HUDEP-2 (cell line): ENCODE measurements at regions not wholly inside any gene's neighbourhood (a gene's known extent, or its start where the extent isn't known, plus 50 kb on each side); places are given as distances from the start of the nearest gene placed in this dataset.

Experiments
- DNase-seq, 76 experiments: peaks; one replicate each; lab custom pipeline; 2025; ENCODE audit not compliant: unreplicated experiment in 76 of 76; lab: John Stamatoyannopoulos, UW

DNA sequence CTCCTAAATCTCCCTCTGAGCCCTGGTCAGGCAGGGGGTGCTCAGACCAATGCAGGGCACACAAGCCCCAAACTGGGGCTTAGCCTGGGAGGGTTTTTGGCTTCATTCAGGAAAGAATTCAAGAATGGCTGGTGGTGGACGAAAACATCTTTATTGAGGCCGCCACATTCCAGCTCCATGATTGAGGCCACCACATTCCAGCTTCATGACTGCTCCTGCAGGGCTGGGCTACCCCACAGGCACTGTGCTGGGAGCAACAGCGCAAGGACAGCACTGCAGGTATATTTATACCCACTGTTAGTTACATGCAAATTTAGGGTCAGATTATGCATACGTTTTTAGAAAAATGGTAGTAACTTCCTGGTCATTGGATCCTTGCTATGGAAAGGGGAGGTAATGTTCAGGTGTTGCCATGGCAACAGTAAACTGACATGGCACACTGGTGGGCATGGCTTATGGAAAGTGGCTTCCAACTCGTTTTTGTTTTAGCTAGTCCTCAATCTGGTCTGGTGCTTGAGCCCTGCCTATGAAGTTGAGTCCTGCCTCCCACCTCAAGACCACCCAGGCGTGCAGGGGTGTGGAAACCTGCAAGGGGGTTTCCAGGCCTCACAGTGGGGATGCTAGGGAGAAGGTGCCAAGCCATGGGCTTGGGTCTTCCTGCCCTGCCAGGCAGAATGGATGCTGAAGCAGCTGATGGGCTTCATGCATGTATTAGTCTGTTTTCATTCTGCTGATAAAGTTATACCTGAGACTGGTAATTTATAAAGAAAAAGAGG, 348.7 kb upstream of the AJAP1 start:
- DNase-seq = no peak

DNA sequence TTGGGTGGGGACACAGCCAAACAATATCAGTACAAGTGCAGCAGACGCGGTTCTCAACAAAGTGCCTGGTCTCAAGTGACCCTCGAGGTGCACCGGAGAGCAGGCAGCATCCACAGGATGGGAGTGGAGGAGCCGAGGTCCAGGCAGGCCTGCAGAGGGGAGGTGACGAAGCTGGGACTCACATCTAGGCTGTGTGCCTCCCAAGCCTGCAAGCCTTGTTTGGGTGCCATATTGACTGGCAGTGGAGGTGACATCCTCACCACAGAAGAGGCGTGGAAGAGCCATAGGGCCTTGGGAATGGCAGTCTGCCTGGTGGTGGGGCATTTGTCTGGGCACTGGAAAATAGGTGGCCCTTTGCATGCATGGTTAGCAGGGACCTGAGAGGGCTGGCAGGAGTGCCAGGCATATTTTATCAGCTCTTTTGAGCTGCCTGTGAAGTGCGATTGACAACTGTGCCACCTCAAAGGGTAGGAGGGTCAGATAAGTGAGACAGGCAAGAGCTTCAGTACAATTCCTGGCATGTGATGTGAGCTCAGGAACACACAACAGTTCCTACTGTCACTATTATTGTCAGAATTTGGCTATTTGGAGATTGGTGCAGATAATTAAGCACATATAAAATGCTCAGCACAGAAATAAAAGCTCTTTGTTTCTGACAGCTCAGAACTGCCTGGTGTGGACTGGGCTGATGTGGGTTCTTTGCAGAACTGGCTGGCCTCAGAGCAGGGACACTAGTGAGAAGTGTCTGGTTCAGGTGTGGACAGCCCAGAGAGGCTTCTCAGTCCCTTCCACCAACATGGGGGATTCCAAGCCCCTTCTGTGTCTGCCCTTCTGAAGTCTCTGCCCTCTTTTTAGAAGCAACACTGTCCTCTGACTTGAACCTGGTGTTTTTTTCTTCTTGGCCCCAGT, 347.6 kb upstream of the AJAP1 start:
- DNase-seq = no peak

GRCh38 chr1:4307468-4307845, 347.0 kb upstream of the AJAP1 start:
- no peak for DNase-seq

- DNase-seq = no peak
These were observed 346.4 kb upstream of the AJAP1 start for GRCh38 chr1:4307911-4308545.

GRCh38 chr1:4308806-4309205, 345.6 kb upstream of the AJAP1 start:
- no peak for DNase-seq

GRCh38 chr1:4309676-4310320, 344.6 kb upstream of the AJAP1 start:
- no peak for DNase-seq

- DNase-seq = no peak
These were observed 343.9 kb upstream of the AJAP1 start for GRCh38 chr1:4310396-4310923.

DNA sequence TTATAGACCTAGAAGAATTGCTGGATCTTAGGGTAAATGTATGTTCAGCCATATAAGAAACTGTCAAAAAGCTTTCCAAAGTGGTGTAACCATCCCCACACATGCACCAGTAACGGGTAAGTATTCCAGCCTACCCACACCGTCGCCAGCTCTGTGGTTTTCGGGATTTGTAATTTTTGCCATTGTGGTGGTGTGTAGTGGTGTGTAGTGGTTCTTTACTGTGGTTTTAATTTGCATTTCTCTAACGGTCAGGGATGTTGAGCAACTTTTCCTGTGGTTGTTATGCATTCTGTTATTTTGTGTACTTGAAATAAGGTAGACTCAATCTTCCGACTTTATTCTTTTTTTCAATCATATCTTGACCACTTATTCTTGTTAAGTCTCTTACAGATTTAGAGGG, 342.4 kb upstream of the AJAP1 start:
- DNase-seq = no peak

DNA sequence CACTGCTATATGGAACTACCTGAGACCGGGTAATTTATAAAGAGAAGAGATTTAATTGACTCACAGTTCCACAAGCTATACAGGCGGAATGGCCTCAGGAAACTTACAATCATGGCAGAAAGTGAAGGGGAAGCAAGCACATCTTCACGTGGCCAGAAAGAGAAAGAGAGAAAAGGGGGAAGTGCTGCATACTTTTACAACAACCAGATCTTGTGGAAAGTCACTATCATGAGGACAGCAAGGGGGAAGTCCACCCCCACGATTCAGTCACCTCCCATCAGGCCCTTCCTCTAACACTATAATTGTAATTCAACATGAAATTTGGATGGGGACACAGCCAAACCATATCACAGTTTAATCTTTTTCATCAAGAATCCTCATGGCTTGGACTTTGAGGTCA, 339.2 kb upstream of the AJAP1 start:
- DNase-seq = no peak

GRCh38 chr1:4317207-4317606, 337.2 kb upstream of the AJAP1 start:
- DNase-seq = peak in 1 of 76 experiments; percentile 1

GRCh38 chr1:4318720-4319119, 335.7 kb upstream of the AJAP1 start:
- DNase-seq = no peak

GRCh38 chr1:4319496-4319895, 334.9 kb upstream of the AJAP1 start:
- DNase-seq = no peak

GRCh38 chr1:4322881-4323280, 331.5 kb upstream of the AJAP1 start:
- DNase-seq = peak in 36 of 76 experiments; percentile 1 to 67 (median 20)

GRCh38 chr1:4323309-4323708, 331.1 kb upstream of the AJAP1 start:
- DNase-seq = no peak

DNA sequence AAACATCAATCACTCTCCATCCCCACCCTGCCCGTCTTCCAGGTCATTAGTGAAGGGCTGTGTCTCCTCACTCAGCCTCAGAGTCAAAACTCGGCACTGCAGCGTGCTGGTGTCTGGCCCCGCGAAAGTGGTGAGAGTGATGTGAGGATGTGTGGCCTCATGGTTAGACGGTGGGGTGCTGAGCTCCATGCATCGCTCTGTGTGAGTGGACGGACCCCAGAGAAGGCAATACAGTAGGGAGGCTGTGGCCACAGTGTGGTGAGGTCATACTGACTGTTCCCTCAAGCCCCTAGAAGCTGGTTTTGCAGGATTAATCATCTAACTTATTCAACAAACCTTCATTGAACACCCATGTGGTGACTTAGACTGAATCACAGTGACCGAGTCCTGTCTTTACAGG, 329.9 kb upstream of the AJAP1 start:
- no peak for DNase-seq

GRCh38 chr1:4327142-4327541, 327.3 kb upstream of the AJAP1 start:
- no peak for DNase-seq

- peak in 63 of 76 experiments; percentile 2 to 75 (median 40) for DNase-seq
These were observed 325.9 kb upstream of the AJAP1 start for GRCh38 chr1:4328402-4329071.

GRCh38 chr1:4330805-4331766, 323.3 kb upstream of the AJAP1 start:
- DNase-seq = no peak

GRCh38 chr1:4331767-4332163, 322.6 kb upstream of the AJAP1 start:
- no peak for DNase-seq
